IMR-90 (cell line): ENCODE measurements at regions not wholly inside any gene's neighbourhood (a gene's known extent, or its start where the extent isn't known, plus 50 kb on each side); places are given as distances from the start of the nearest gene placed in this dataset.

Experiments used
- ATAC-seq: fragments of 200-7000 bp; cut with Tn5 transposase; 2 replicates; pipeline ENCODE4 v1.9.1; 2020; ENCODE audit warnings: low read depth, mild to moderate bottlenecking, moderate library complexity
- BruUV-seq: library from RNA; stranded (reverse); fragments of 400-500 nt; replicated peaks from 2 replicates; lab custom pipeline; 2021; lab: Mats Ljungman, UMichigan
- CTCF ChIA-PET: fragments of 300-600 bp; formaldehyde crosslinking; extraction: SDS; loops from one replicate; lab custom pipeline; 2021; ENCODE audit warnings: antibody characterized with exemption; lab: Yijun Ruan, JAX
- POLR2A ChIA-PET: fragments of 300-600 bp; sonication (Branson Sonifier 250); formaldehyde crosslinking; loops from one replicate; lab custom pipeline; 2022; ENCODE audit warnings: antibody characterized with exemption; ENCODE audit not compliant: unreplicated experiment; lab: Charles Lee
- DNase-seq: peaks from one replicate; pipeline ENCODE4 v3.0.0; 2013
- H2AFZ ChIP-seq: replicated peaks from 2 replicates; pipeline ENCODE3; 2013; ENCODE audit warnings: low read length, mild to moderate bottlenecking; ENCODE audit not compliant: poor library complexity
- H2AK5ac ChIP-seq: 2 replicates; pipeline ENCODE4 v1.6.1; 2013; ENCODE audit warnings: low read depth, low read length, inconsistent platforms
- H2AK9ac ChIP-seq: replicated peaks from 2 replicates; pipeline ENCODE3; 2013; ENCODE audit warnings: mild to moderate bottlenecking, low read depth, low read length, moderate library complexity; ENCODE audit not compliant: poor library complexity
- H2BK120ac ChIP-seq: 2 replicates; pipeline ENCODE4 v1.6.1; 2013; ENCODE audit warnings: low read depth, low read length, inconsistent platforms
- H2BK15ac ChIP-seq: 3 replicates; pipeline ENCODE4 v1.6.1; 2013; ENCODE audit warnings: low read depth, low read length, inconsistent platforms
- H2BK20ac ChIP-seq: 2 replicates; pipeline ENCODE4 v1.6.1; 2013; ENCODE audit warnings: low read depth, mild to moderate bottlenecking, inconsistent platforms, low read length, moderate library complexity
- H2BK5ac ChIP-seq: 2 replicates; pipeline ENCODE4 v1.6.1; 2013; ENCODE audit warnings: mild to moderate bottlenecking, low read depth, low read length, inconsistent platforms; ENCODE audit not compliant: poor library complexity, severe bottlenecking
- H3K14ac ChIP-seq: replicated peaks from 2 replicates; pipeline ENCODE4 v1.6.1; 2013; ENCODE audit warnings: low read depth, low read length, inconsistent platforms
- H3K18ac ChIP-seq: 2 replicates; pipeline ENCODE4 v1.6.1; 2013; ENCODE audit warnings: low read depth, low read length, control low read depth
- H3K23ac ChIP-seq: 2 replicates; pipeline ENCODE4 v1.6.1; 2013; ENCODE audit warnings: low read depth, low read length, inconsistent platforms
- H3K27ac ChIP-seq: 2 replicates; pipeline ENCODE4 v1.5.1; 2013; ENCODE audit warnings: mild to moderate bottlenecking, control low read depth, low read length; ENCODE audit not compliant: insufficient read depth
- H3K27me3 ChIP-seq: 2 replicates; pipeline ENCODE4 v1.6.1; 2013; ENCODE audit warnings: low read length; ENCODE audit not compliant: control insufficient read depth, insufficient read depth
- H3K36me3 ChIP-seq: 2 replicates; pipeline ENCODE4 v1.6.1; 2013; ENCODE audit warnings: low read length, mixed read lengths; ENCODE audit not compliant: control insufficient read depth, insufficient read depth
- H3K4ac ChIP-seq: 2 replicates; pipeline ENCODE4 v1.6.1; 2013; ENCODE audit warnings: low read depth, low read length, inconsistent platforms
- H3K4me1 ChIP-seq: 2 replicates; pipeline ENCODE4 v1.6.1; 2013; ENCODE audit warnings: low read length, mixed read lengths; ENCODE audit not compliant: control insufficient read depth, insufficient read depth
- H3K4me2 ChIP-seq: 2 replicates; pipeline ENCODE4 v1.6.1; 2013; ENCODE audit warnings: low read depth, mild to moderate bottlenecking, control low read depth, low read length, moderate library complexity
- H3K4me3 ChIP-seq: 2 replicates; pipeline ENCODE4 v1.5.1; 2013; ENCODE audit warnings: low read depth, mild to moderate bottlenecking, control low read depth, low read length, moderate library complexity; ENCODE audit not compliant: insufficient read depth
- H3K56ac ChIP-seq: 2 replicates; pipeline ENCODE4 v1.6.1; 2013; ENCODE audit warnings: low read length, inconsistent platforms; ENCODE audit not compliant: insufficient read depth; ENCODE audit errors: extremely low read depth
- H3K79me1 ChIP-seq, 2 experiments: 2 replicates each; pipeline ENCODE4 v1.6.1; 2013; ENCODE audit warnings: low read length in 2 of 2, inconsistent platforms in 1 of 2, low read depth in 1 of 2
- H3K9ac ChIP-seq: 2 replicates; pipeline ENCODE4 v1.6.1; 2013; ENCODE audit warnings: low read depth, low read length, control low read depth
- H3K9me1 ChIP-seq: 2 replicates; pipeline ENCODE4 v1.6.1; 2013; ENCODE audit warnings: low read length, inconsistent platforms; ENCODE audit not compliant: insufficient read depth
- H3K9me3 ChIP-seq: 2 replicates; pipeline ENCODE4 v1.6.1; 2013; ENCODE audit warnings: low read length; ENCODE audit not compliant: control insufficient read depth, insufficient read depth
- H4K20me1 ChIP-seq: 2 replicates; pipeline ENCODE4 v1.6.1; 2013; ENCODE audit warnings: low read length, inconsistent platforms; ENCODE audit not compliant: insufficient read depth
- H4K5ac ChIP-seq: 2 replicates; pipeline ENCODE4 v1.6.1; 2013; ENCODE audit warnings: mild to moderate bottlenecking, low read depth, low read length, control low read depth
- H4K8ac ChIP-seq, 2 experiments: 2 replicates each; pipeline ENCODE4 v1.6.1; 2013; ENCODE audit warnings: low read depth in 2 of 2, low read length in 2 of 2, control low read depth in 1 of 2, inconsistent platforms in 1 of 2
- H4K91ac ChIP-seq: 2 replicates; pipeline ENCODE4 v1.6.1; 2013; ENCODE audit warnings: low read depth, low read length, inconsistent platforms; ENCODE audit not compliant: insufficient read depth
- BHLHE40 ChIP-seq: fragments of 150-350 bp; IDR thresholded peaks from 2 replicates; pipeline ENCODE4 v1.6.1; 2016; ENCODE audit warnings: mild to moderate bottlenecking, low read depth, low read length
- CEBPB ChIP-seq: IDR thresholded peaks from 2 replicates; pipeline ENCODE4 v1.6.1; 2012; ENCODE audit warnings: low read depth, low read length, improper control_type of control experiment
- CHD1 ChIP-seq: IDR thresholded peaks from 2 replicates; pipeline ENCODE4 v1.6.1; 2012; ENCODE audit warnings: low read depth, low read length, improper control_type of control experiment
- FOS ChIP-seq: fragments of 150-350 bp; IDR thresholded peaks from 2 replicates; pipeline ENCODE4 v1.6.1; 2016; ENCODE audit warnings: low read depth, low read length
- MAFK ChIP-seq: IDR thresholded peaks from 2 replicates; pipeline ENCODE4 v1.6.1; 2012; ENCODE audit warnings: low read depth, low read length, improper control_type of control experiment
- MAZ ChIP-seq: IDR thresholded peaks from 2 replicates; pipeline ENCODE4 v1.6.1; 2012; ENCODE audit warnings: low read depth, mild to moderate bottlenecking, low read length, improper control_type of control experiment, moderate library complexity, borderline replicate concordance
- MXI1 ChIP-seq: IDR thresholded peaks from 2 replicates; pipeline ENCODE4 v1.6.1; 2012; ENCODE audit warnings: low read depth, mild to moderate bottlenecking, low read length, moderate library complexity, borderline replicate concordance
- NFE2L2 ChIP-seq: fragments of 150-350 bp; IDR thresholded peaks from 2 replicates; pipeline ENCODE4 v1.6.1; 2016; ENCODE audit warnings: low read depth, mild to moderate bottlenecking, low read length
- POLR2A ChIP-seq: IDR thresholded peaks from 2 replicates; pipeline ENCODE4 v1.6.1; 2012; ENCODE audit warnings: mild to moderate bottlenecking, low read depth, low read length
- RAD21 ChIP-seq: IDR thresholded peaks from 2 replicates; pipeline ENCODE4 v1.6.1; 2012; ENCODE audit warnings: low read length, improper control_type of control experiment
- RCOR1 ChIP-seq: IDR thresholded peaks from 2 replicates; pipeline ENCODE4 v1.6.1; 2012; ENCODE audit warnings: mild to moderate bottlenecking, low read length, improper control_type of control experiment; ENCODE audit not compliant: insufficient replicate concordance
- RFX5 ChIP-seq: IDR thresholded peaks from 2 replicates; pipeline ENCODE4 v1.8.0; 2012; ENCODE audit warnings: low read depth, mild to moderate bottlenecking, low read length, moderate library complexity
- SMC3 ChIP-seq: fragments of 150-350 bp; IDR thresholded peaks from 2 replicates; pipeline ENCODE4 v1.6.1; 2016; ENCODE audit warnings: low read depth, mild to moderate bottlenecking, antibody characterized with exemption, low read length, moderate library complexity
- dilution Hi-C: fragments of 300-500 bp; cut with HindIII; formaldehyde crosslinking; loops from one replicate; pipeline ENCODE4 v1.14.3; 2018; ENCODE audit warnings: low sequenced_read_pairs; ENCODE audit not compliant: unreplicated experiment
- in situ Hi-C: fragments of 300-500 bp; cut with MboI; formaldehyde crosslinking; loops from 3 replicates; pipeline ENCODE4 v1.14.3; 2019; ENCODE audit warnings: low sequenced_read_pairs, inconsistent platforms, mixed read lengths
- intact Hi-C: fragments of 100-400 bp; cut with micrococcal nuclease; formaldehyde crosslinking; loops from 2 replicates; pipeline ENCODE4 v1.10.0; 2022
- TF ChIP-seq, protein P1 (sequence below): fragments of 150-350 bp; IDR thresholded peaks from 2 replicates; pipeline ENCODE4 v1.6.1; 2017; ENCODE audit warnings: mild to moderate bottlenecking, antibody characterized with exemption, low read length, low read depth
- TF ChIP-seq, protein P2 (sequence below): conservative IDR thresholded peaks from 2 replicates; pipeline ENCODE4 v1.5.1; 2012; ENCODE audit warnings: mild to moderate bottlenecking, low read depth, low read length, improper control_type of control experiment
- TF ChIP-seq, protein P3 (sequence below): fragments of 150-350 bp; IDR thresholded peaks from 2 replicates; pipeline ENCODE4 v1.6.1; 2016; ENCODE audit warnings: low read depth, mild to moderate bottlenecking, low read length, moderate library complexity, borderline replicate concordance

DNA sequence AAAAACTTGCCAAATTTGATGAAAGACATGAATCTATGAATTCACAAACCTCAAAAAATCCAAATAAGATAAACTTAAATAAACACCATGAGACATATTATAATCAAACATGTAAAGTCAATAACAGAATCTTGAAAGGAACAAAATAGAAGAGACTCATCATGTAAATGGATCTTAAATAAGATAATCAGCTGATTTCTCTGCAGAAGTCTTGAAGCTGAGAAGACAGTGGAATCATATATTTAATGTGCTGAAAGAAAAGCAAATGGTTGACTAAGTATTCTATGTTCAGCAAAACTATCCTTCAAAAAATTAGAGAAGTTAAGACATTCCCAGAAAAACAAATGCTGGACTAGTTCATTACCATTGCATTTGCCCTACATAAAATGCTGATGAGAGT is 215.7 kb upstream of the SPIN4 start:
- H3K4me3 ChIP-seq: no peak overlapping the region
- no peak overlapping the region for H2AFZ ChIP-seq
- no peaks in the 10 kb centered on the region for H3K9me3 ChIP-seq
- no TSS peak for BruUV-seq
- no peak overlapping the region for H2BK20ac ChIP-seq
- DNase-seq: no peak
- H3K9ac ChIP-seq: no peak overlapping the region
- no peak overlapping the region for H3K4ac ChIP-seq
- no peak overlapping the region for H3K14ac ChIP-seq
- POLR2A ChIA-PET: no interaction called here
- H3K9me1 ChIP-seq: no peaks in the 10 kb centered on the region
- H4K8ac ChIP-seq: no peak overlapping the region
- H3K4me2 ChIP-seq: no peak overlapping the region
- no peak overlapping the region for H2AK9ac ChIP-seq
- H3K23ac ChIP-seq: no peak overlapping the region
- H3K4me1 ChIP-seq: no peaks in the 10 kb centered on the region
- no peak overlapping the region for H2BK15ac ChIP-seq
- H4K20me1 ChIP-seq: no peaks in the 10 kb centered on the region
- H4K91ac ChIP-seq: no peak overlapping the region
- no peak for TF ChIP-seq POLR2A
- no peak for TF ChIP-seq FOS
- no peak for TF ChIP-seq MXI1
- TF ChIP-seq, protein P1, sequence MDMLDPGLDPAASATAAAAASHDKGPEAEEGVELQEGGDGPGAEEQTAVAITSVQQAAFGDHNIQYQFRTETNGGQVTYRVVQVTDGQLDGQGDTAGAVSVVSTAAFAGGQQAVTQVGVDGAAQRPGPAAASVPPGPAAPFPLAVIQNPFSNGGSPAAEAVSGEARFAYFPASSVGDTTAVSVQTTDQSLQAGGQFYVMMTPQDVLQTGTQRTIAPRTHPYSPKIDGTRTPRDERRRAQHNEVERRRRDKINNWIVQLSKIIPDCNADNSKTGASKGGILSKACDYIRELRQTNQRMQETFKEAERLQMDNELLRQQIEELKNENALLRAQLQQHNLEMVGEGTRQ: no peak
- TF ChIP-seq NFE2L2: no peak
- no peak for TF ChIP-seq CHD1
- TF ChIP-seq, protein P2, sequence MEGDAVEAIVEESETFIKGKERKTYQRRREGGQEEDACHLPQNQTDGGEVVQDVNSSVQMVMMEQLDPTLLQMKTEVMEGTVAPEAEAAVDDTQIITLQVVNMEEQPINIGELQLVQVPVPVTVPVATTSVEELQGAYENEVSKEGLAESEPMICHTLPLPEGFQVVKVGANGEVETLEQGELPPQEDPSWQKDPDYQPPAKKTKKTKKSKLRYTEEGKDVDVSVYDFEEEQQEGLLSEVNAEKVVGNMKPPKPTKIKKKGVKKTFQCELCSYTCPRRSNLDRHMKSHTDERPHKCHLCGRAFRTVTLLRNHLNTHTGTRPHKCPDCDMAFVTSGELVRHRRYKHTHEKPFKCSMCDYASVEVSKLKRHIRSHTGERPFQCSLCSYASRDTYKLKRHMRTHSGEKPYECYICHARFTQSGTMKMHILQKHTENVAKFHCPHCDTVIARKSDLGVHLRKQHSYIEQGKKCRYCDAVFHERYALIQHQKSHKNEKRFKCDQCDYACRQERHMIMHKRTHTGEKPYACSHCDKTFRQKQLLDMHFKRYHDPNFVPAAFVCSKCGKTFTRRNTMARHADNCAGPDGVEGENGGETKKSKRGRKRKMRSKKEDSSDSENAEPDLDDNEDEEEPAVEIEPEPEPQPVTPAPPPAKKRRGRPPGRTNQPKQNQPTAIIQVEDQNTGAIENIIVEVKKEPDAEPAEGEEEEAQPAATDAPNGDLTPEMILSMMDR: no peak
- TF ChIP-seq MAZ: no peak
- no peak for TF ChIP-seq MAFK
- TF ChIP-seq RCOR1: no peak
- no peak for TF ChIP-seq CEBPB
- TF ChIP-seq RFX5: no peak
- no peak for TF ChIP-seq BHLHE40
- TF ChIP-seq, protein P3, sequence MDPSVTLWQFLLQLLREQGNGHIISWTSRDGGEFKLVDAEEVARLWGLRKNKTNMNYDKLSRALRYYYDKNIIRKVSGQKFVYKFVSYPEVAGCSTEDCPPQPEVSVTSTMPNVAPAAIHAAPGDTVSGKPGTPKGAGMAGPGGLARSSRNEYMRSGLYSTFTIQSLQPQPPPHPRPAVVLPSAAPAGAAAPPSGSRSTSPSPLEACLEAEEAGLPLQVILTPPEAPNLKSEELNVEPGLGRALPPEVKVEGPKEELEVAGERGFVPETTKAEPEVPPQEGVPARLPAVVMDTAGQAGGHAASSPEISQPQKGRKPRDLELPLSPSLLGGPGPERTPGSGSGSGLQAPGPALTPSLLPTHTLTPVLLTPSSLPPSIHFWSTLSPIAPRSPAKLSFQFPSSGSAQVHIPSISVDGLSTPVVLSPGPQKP: no peak
- no peak for TF ChIP-seq SMC3
- TF ChIP-seq RAD21: no peak
- CTCF ChIA-PET: no interaction called here
- dilution Hi-C loops: no loop called here
- no peaks in the 10 kb centered on the region for H3K36me3 ChIP-seq
- H2BK5ac ChIP-seq: no peak overlapping the region
- H2AK5ac ChIP-seq: no peak overlapping the region
- intact Hi-C loops: no loop called here
- ATAC-seq: no peak
- H3K79me1 ChIP-seq: no peaks in the 10 kb centered on the region
- no peak overlapping the region for H2BK120ac ChIP-seq
- no peak overlapping the region for H4K5ac ChIP-seq
- in situ Hi-C loops: no loop called here
- H3K56ac ChIP-seq: no peak overlapping the region
- no peak overlapping the region for H3K27ac ChIP-seq
- H3K27me3 ChIP-seq: no peaks in the 10 kb centered on the region
- H3K18ac ChIP-seq: no peak overlapping the region
